ENCODE measurements at regions not wholly inside any gene's neighbourhood (a gene's known extent, or its start where the extent isn't known, plus 50 kb on each side); places are given as distances from the start of the nearest gene placed in this dataset.
A peak's percentile ranks its signal among the peaks of the same experiment; 100 is the strongest.

- in situ Hi-C loops (cut with HindIII; ENCODE audit: low pct_unique_long_range_greater_than_20kb, low sequenced_read_pairs), result no loop called here
- no peak for DNase-seq (ENCODE audit: low read depth, low spot score)
Observed at GRCh38 chr5:7202846-7203245, 193.1 kb upstream of the ADCY2 start.

- in situ Hi-C loops (cut with HindIII; ENCODE audit: low pct_unique_long_range_greater_than_20kb, low sequenced_read_pairs), result no loop called here
Observed at GRCh38 chr5:7207979-7208378, 188.0 kb upstream of the ADCY2 start.

GRCh38 chr5:7208938-7209337 is 187.0 kb upstream of the ADCY2 start:
- no peak for DNase-seq (ENCODE audit: low read depth, low spot score)
- in situ Hi-C loops (cut with HindIII; ENCODE audit: low pct_unique_long_range_greater_than_20kb, low sequenced_read_pairs), result no loop called here

More at GRCh38 chr5:7207979-7208378, 188.0 kb upstream of the ADCY2 start:
- no peak for DNase-seq (ENCODE audit: low read depth, low spot score)

GRCh38 chr5:7209658-7210057 is 186.3 kb upstream of the ADCY2 start:
- DNase-seq (ENCODE audit: low read depth, low spot score), result no peak
- in situ Hi-C loops (cut with HindIII; ENCODE audit: low pct_unique_long_range_greater_than_20kb, low sequenced_read_pairs), result no loop called here

GRCh38 chr5:7210549-7210948 is 185.4 kb upstream of the ADCY2 start:
- in situ Hi-C loops (cut with HindIII; ENCODE audit: low pct_unique_long_range_greater_than_20kb, low sequenced_read_pairs), result no loop called here
- DNase-seq (ENCODE audit: low read depth, low spot score), result no peak

DNA sequence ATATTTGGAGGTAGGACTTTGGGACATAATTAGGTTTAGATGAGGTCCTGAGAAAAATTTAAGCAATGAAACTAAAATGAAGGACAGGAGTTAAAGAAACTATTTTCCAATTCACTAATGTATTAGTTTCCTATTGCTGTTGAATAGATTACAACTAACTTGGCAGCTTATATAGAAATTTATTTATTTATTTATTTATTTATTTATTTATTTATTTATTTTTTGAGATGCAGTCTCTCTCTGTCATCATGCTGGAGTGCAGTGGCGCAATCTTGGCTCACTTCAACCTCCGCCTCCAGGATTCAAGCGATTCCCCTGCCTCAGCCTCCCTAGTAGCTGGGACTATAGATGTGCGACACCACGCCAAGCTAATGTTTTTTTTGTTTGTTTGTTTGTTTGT is 182.4 kb upstream of the ADCY2 start:
- in situ Hi-C loops (cut with HindIII; ENCODE audit: low pct_unique_long_range_greater_than_20kb, low sequenced_read_pairs), result no loop called here

GRCh38 chr5:7214906-7215416 is 181.0 kb upstream of the ADCY2 start:
- DNase-seq (ENCODE audit: low read depth, low spot score), result no peak
- in situ Hi-C loops (cut with HindIII; ENCODE audit: low pct_unique_long_range_greater_than_20kb, low sequenced_read_pairs), result no loop called here

More for the DNA sequence above, 182.4 kb upstream of the ADCY2 start:
- no peak for DNase-seq (ENCODE audit: low read depth, low spot score)

GRCh38 chr5:7218141-7218540 is 177.8 kb upstream of the ADCY2 start:
- in situ Hi-C loops (cut with HindIII; ENCODE audit: low pct_unique_long_range_greater_than_20kb, low sequenced_read_pairs), result no loop called here
- DNase-seq (ENCODE audit: low read depth, low spot score), result no peak

- no peak for DNase-seq (ENCODE audit: low read depth, low spot score)
Observed at GRCh38 chr5:7220156-7220555, 175.8 kb upstream of the ADCY2 start.

DNA sequence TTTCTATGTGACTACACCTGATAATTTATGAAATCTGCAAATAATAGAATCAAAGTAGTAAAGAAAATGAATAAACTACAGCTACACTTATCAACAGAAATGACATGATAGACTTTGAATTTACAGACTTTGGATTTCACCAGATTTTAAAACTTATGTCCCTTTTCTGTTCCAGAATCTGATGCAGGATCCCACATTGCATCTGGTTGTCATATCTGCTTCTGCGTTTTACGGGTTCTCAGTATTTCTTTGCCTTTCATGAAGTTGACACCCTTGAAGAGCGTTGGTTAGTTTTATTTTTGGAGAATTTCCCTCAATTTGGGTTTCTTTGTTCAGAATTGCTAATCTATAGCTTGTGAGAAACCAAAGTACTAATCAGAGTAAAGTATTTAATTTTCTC is 174.9 kb upstream of the ADCY2 start:
- in situ Hi-C loops (cut with HindIII; ENCODE audit: low pct_unique_long_range_greater_than_20kb, low sequenced_read_pairs), result no loop called here
- no peak for DNase-seq (ENCODE audit: low read depth, low spot score)

More at GRCh38 chr5:7220156-7220555, 175.8 kb upstream of the ADCY2 start:
- in situ Hi-C loops (cut with HindIII; ENCODE audit: low pct_unique_long_range_greater_than_20kb, low sequenced_read_pairs), result no loop called here

DNA sequence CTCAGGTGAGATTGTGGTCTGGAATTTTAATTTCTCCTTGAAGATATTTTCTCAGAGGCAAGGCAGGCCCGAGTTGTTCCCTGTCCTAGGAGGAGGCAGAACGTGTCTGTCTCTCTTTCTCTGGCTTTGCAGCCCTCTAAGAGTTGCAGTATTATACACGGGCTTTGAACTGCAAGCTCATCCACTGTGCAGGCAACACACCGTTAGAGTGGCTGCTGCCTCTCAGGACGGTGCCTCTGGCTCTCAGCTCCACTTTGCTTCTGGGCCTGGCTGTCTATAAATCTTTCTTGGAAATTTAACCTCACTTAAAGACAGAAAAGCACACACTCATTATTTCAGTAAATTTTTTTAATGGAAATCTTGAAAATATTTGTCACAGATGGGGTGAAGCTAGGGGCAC is 170.1 kb upstream of the ADCY2 start:
- no peak for DNase-seq (ENCODE audit: low read depth, low spot score)
- in situ Hi-C loops (cut with HindIII; ENCODE audit: low pct_unique_long_range_greater_than_20kb, low sequenced_read_pairs), result no loop called here

DNA sequence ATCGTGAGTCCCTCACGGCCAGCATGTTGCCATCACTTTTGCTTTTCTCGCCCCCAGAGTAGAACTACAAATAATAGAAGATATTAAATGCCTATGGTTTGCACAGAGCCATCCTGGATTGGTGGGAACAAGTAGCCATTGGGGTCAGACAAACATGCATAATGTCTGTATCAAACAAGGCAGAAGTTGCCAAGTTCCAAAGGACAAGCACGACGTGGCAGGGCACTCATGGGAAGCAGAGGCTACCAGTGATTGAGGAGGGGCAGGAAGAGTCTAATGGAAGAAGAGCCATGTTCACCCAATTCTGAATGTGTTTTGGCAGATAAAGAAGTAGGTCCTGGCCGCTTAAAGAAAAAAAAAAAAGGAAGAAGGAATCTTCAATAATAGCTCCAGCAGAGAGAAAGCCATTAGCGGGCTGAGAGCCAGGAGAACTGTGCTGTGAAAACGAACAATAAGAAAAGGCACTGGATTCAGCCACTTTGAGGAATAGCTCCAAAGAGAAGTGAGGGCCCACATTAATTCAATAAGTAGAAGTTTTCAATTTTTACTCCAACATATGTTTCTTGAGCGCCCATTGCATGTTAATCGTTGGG is 153.7 kb upstream of the ADCY2 start:
- DNase-seq (ENCODE audit: low read depth, low spot score), result no peak
- in situ Hi-C loops (cut with HindIII; ENCODE audit: low pct_unique_long_range_greater_than_20kb, low sequenced_read_pairs), result no loop called here

- in situ Hi-C loops (cut with HindIII; ENCODE audit: low pct_unique_long_range_greater_than_20kb, low sequenced_read_pairs), result no loop called here
Observed at GRCh38 chr5:7244208-7244607, 151.7 kb upstream of the ADCY2 start.

GRCh38 chr5:7245121-7245651 is 150.8 kb upstream of the ADCY2 start:
- DNase-seq (ENCODE audit: low read depth, low spot score), result no peak
- in situ Hi-C loops (cut with HindIII; ENCODE audit: low pct_unique_long_range_greater_than_20kb, low sequenced_read_pairs), result no loop called here

More at GRCh38 chr5:7244208-7244607, 151.7 kb upstream of the ADCY2 start:
- DNase-seq (ENCODE audit: low read depth, low spot score), result no peak

DNA sequence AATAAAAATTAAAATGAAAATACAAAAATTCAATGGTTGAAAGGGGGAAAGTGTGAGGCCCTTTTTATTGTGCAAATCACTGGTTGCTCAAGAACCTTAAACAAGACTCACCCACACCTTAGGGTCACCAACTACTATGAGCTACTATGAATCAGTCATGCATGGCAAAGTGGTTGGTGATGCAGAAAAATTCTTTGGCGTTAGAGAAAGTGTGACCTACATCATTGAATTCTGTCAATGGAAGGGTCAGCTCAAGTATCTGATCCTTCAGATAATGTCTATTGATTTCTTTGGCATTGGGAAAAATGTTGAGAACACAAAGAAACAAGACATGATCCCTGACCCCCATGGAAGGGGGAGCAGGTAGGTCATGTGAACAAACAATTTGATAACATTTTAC is 149.7 kb upstream of the ADCY2 start:
- no peak for DNase-seq (ENCODE audit: low read depth, low spot score)
- in situ Hi-C loops (cut with HindIII; ENCODE audit: low pct_unique_long_range_greater_than_20kb, low sequenced_read_pairs), result no loop called here

GRCh38 chr5:7250004-7250403 is 145.9 kb upstream of the ADCY2 start:
- DNase-seq (ENCODE audit: low read depth, low spot score), result no peak
- in situ Hi-C loops (cut with HindIII; ENCODE audit: low pct_unique_long_range_greater_than_20kb, low sequenced_read_pairs), result no loop called here

DNA sequence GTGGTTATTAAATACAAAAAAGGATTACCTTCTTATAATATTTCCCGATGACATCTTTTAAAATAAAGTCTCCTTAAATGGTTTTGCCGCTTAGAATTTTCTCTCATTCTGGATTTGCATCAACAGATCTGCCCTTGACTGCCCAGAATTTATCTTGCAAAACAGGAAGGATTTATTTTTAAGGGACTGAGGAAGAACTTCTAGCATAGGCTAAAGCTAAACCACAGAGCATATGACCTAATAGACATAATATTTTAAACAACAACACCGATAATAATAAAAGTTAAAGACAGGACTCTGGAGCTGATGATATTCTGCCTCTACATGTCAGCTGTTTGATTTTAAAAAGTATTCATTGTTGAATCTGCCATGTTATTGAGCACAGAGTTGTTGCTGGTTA is 145.3 kb upstream of the ADCY2 start:
- in situ Hi-C loops (cut with HindIII; ENCODE audit: low pct_unique_long_range_greater_than_20kb, low sequenced_read_pairs), result no loop called here
- no peak for DNase-seq (ENCODE audit: low read depth, low spot score)

GRCh38 chr5:7251132-7251531 is 144.8 kb upstream of the ADCY2 start:
- DNase-seq (ENCODE audit: low read depth, low spot score), result no peak
- in situ Hi-C loops (cut with HindIII; ENCODE audit: low pct_unique_long_range_greater_than_20kb, low sequenced_read_pairs), result no loop called here

DNA sequence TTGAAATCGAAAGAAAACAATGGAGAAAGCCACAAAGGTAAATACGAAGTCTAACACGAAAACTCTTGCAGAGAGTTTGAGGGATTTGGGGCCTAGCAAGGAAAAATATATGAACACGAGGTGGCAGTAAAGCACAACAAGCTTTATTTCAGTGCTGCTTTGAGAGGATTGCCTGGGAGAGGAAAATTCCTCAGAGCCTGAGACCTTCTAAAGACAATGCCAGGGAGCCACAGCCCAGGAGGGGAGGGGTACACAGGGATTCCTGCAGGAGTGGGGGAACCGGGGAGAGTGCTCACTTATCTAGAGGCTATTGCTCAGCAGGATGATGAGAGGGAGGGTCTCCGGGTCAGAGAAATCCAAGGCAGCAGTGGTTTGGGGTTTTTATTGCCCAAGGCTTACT is 134.9 kb upstream of the ADCY2 start:
- peak; percentile 94 for DNase-seq (ENCODE audit: low read depth, low spot score)
- in situ Hi-C loops (cut with HindIII; ENCODE audit: low pct_unique_long_range_greater_than_20kb, low sequenced_read_pairs), result no loop called here

Data from SK-MEL-5 (cell line).